ENCODE measurements at regions not wholly inside any gene's neighbourhood (a gene's known extent, or its start where the extent isn't known, plus 50 kb on each side); places are given as distances from the start of the nearest gene placed in this dataset. TPM values are rescaled to one million over a fixed set of nuclear protein-coding genes. Genes with fewer than 3 reads are reported as not detected.
"Not testable (repeated sequence)": the region's sequence is repeated elsewhere in the genome, so short reads cannot be mapped to it uniquely, and the experiment has no call there.

- not testable (repeated sequence) for H4K8ac ChIP-seq (ENCODE audit: low read depth, low read length); H3K4me3 ChIP-seq (ENCODE audit: low read length in 2 of 2); H3K14ac ChIP-seq (ENCODE audit: low read length); H3K79me1 ChIP-seq (ENCODE audit: low read depth, low read length); H3K27me3 ChIP-seq (ENCODE audit: control insufficient read depth in 3 of 3, insufficient read depth in 3 of 3, low read depth in 1 of 3, low read length in 3 of 3); DNase-seq (ENCODE audit: low spot score); H2AK5ac ChIP-seq (ENCODE audit: low read depth, low read length); H3K4me1 ChIP-seq (ENCODE audit: control insufficient read depth in 2 of 2, insufficient read depth in 1 of 2, low read depth in 1 of 2, low read length in 2 of 2); H3K18ac ChIP-seq (ENCODE audit: low read length); H2BK12ac ChIP-seq (ENCODE audit: low read length); H4K91ac ChIP-seq (ENCODE audit: low read depth, low read length, poor library complexity); H3K4ac ChIP-seq (ENCODE audit: low read length); H2BK15ac ChIP-seq (ENCODE audit: low read length); H3K4me2 ChIP-seq (ENCODE audit: insufficient read depth, low read length, poor library complexity, severe bottlenecking); H3K23ac ChIP-seq (ENCODE audit: low read depth, low read length, poor library complexity); H2AFZ ChIP-seq (ENCODE audit: low read length); H2BK5ac ChIP-seq (ENCODE audit: low read length); H3K9me3 ChIP-seq (replicated peaks in 1 of 2; ENCODE audit: control insufficient read depth in 2 of 2, insufficient read depth in 1 of 2, low read depth in 1 of 2, low read length in 2 of 2); H3K9ac ChIP-seq (ENCODE audit: low read depth, low read length, poor library complexity); H3K27ac ChIP-seq (replicated peaks; ENCODE audit: low read length); H3K36me3 ChIP-seq (replicated peaks in 1 of 2; ENCODE audit: control insufficient read depth in 2 of 2, insufficient read depth in 2 of 2, low read length in 2 of 2); H2BK120ac ChIP-seq (ENCODE audit: low read depth, low read length)
- WGBS, 2 donors (ENCODE audit: extremely low coverage in 2 of 2, insufficient read length in 2 of 2, insufficient replicate concordance in 1 of 2), result no CpG with 5 or more reads among the region's 1 CpG
Measured at GRCh38 chr3:125918024-125918423, 51.0 kb upstream of the ROPN1B start.

- not testable (repeated sequence) for H3K27me3 ChIP-seq (ENCODE audit: control insufficient read depth in 3 of 3, insufficient read depth in 3 of 3, low read depth in 1 of 3, low read length in 3 of 3); H2BK15ac ChIP-seq (ENCODE audit: low read length); H2AK5ac ChIP-seq (ENCODE audit: low read depth, low read length); H2BK5ac ChIP-seq (ENCODE audit: low read length); H3K27ac ChIP-seq (replicated peaks; ENCODE audit: low read length); H3K9ac ChIP-seq (ENCODE audit: low read depth, low read length, poor library complexity); DNase-seq (ENCODE audit: low spot score); H3K79me1 ChIP-seq (ENCODE audit: low read depth, low read length); H3K18ac ChIP-seq (ENCODE audit: low read length); H3K4me2 ChIP-seq (ENCODE audit: insufficient read depth, low read length, poor library complexity, severe bottlenecking); H4K8ac ChIP-seq (ENCODE audit: low read depth, low read length); H3K23ac ChIP-seq (ENCODE audit: low read depth, low read length, poor library complexity); H3K36me3 ChIP-seq (replicated peaks in 1 of 2; ENCODE audit: control insufficient read depth in 2 of 2, insufficient read depth in 2 of 2, low read length in 2 of 2); H4K91ac ChIP-seq (ENCODE audit: low read depth, low read length, poor library complexity); H2BK12ac ChIP-seq (ENCODE audit: low read length); H3K4me1 ChIP-seq (ENCODE audit: control insufficient read depth in 2 of 2, insufficient read depth in 1 of 2, low read depth in 1 of 2, low read length in 2 of 2); H2AFZ ChIP-seq (ENCODE audit: low read length); H2BK120ac ChIP-seq (ENCODE audit: low read depth, low read length); H3K4ac ChIP-seq (ENCODE audit: low read length); H3K9me3 ChIP-seq (replicated peaks in 1 of 2; ENCODE audit: control insufficient read depth in 2 of 2, insufficient read depth in 1 of 2, low read depth in 1 of 2, low read length in 2 of 2); H3K14ac ChIP-seq (ENCODE audit: low read length); H3K4me3 ChIP-seq (ENCODE audit: low read length in 2 of 2)
- no CpG with 5 or more reads among the region's 5 CpGs for WGBS, 2 donors (ENCODE audit: extremely low coverage in 2 of 2, insufficient read length in 2 of 2, insufficient replicate concordance in 1 of 2)
Measured at GRCh38 chr3:125918451-125918850, 50.5 kb upstream of the ROPN1B start.

DNA sequence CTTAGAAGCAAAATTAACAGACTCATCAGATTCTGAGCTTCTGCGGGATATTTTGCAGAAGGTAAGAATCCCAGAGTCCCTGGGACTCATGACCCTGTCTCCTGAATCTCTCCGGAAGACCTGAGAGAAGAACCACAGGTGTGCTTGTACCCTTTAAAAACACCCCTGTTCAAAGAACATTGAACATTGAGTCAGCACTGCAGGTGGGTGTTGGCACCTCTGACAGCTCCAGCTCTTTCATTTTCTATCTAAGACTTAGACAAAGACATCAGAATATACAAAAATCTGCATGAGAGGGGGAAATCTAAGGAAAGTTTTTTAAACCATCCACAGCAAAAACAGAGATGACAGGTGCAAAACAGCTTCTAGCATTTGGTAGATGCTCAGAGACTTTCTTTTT is 50.1 kb upstream of the ROPN1B start:
- not testable (repeated sequence) for H2AFZ ChIP-seq (ENCODE audit: low read length); H3K14ac ChIP-seq (ENCODE audit: low read length); H2BK15ac ChIP-seq (ENCODE audit: low read length); H3K36me3 ChIP-seq (replicated peaks in 1 of 2; ENCODE audit: control insufficient read depth in 2 of 2, insufficient read depth in 2 of 2, low read length in 2 of 2); H3K79me1 ChIP-seq (ENCODE audit: low read depth, low read length); H2BK120ac ChIP-seq (ENCODE audit: low read depth, low read length); H3K23ac ChIP-seq (ENCODE audit: low read depth, low read length, poor library complexity); H3K9me3 ChIP-seq (replicated peaks in 1 of 2; ENCODE audit: control insufficient read depth in 2 of 2, insufficient read depth in 1 of 2, low read depth in 1 of 2, low read length in 2 of 2); DNase-seq (ENCODE audit: low spot score); H3K27me3 ChIP-seq (ENCODE audit: control insufficient read depth in 3 of 3, insufficient read depth in 3 of 3, low read depth in 1 of 3, low read length in 3 of 3); H3K18ac ChIP-seq (ENCODE audit: low read length); H4K91ac ChIP-seq (ENCODE audit: low read depth, low read length, poor library complexity); H3K4ac ChIP-seq (ENCODE audit: low read length); H3K27ac ChIP-seq (replicated peaks; ENCODE audit: low read length); H3K4me2 ChIP-seq (ENCODE audit: insufficient read depth, low read length, poor library complexity, severe bottlenecking); H4K8ac ChIP-seq (ENCODE audit: low read depth, low read length); H3K4me1 ChIP-seq (ENCODE audit: control insufficient read depth in 2 of 2, insufficient read depth in 1 of 2, low read depth in 1 of 2, low read length in 2 of 2); H2BK5ac ChIP-seq (ENCODE audit: low read length); H2BK12ac ChIP-seq (ENCODE audit: low read length); H3K9ac ChIP-seq (ENCODE audit: low read depth, low read length, poor library complexity); H3K4me3 ChIP-seq (ENCODE audit: low read length in 2 of 2); H2AK5ac ChIP-seq (ENCODE audit: low read depth, low read length)
- WGBS, 2 donors (ENCODE audit: extremely low coverage in 2 of 2, insufficient read length in 2 of 2, insufficient replicate concordance in 1 of 2), result no CpG with 5 or more reads among the region's 2 CpGs

Small RNA genes lying in the stretch of these regions (small RNA-seq; reads per million reads assigned to genes)
- gene AC092902.1 (ENCODE audit: insufficient read depth) (not detected), gene AF186996.2 (ENCODE audit: insufficient read depth) (not detected), gene AF186996.3 (ENCODE audit: insufficient read depth) (not detected), gene MIR548I1 (ENCODE audit: insufficient read depth) (not detected), gene SNRPCP11 (ENCODE audit: insufficient read depth) (not detected)

All from neuronal stem cell (in vitro differentiated cells).